GM18505 (cell line): ENCODE measurements at regions not wholly inside any gene's neighbourhood (a gene's known extent, or its start where the extent isn't known, plus 50 kb on each side); places are given as distances from the start of the nearest gene placed in this dataset.

Experiments
- ATAC-seq: cut with Tn5 transposase; IDR thresholded peaks from one replicate; pipeline ENCODE4 v1.9.1; 2021; ENCODE audit not compliant: unreplicated experiment
- POLR2A ChIP-seq: IDR thresholded peaks from 4 replicates; pipeline ENCODE4 v1.6.1; 2011; ENCODE audit warnings: borderline replicate concordance; ENCODE audit not compliant: insufficient read depth, insufficient read length; ENCODE audit errors: extremely low read depth

- ATAC-seq: no peak
- no peak for TF ChIP-seq POLR2A
Measured at GRCh38 chr3:40719660-40720287, 195.0 kb downstream of the ZNF621 start.

GRCh38 chr3:40720341-40720740 is 195.6 kb downstream of the ZNF621 start:
- TF ChIP-seq POLR2A: no peak
- no peak for ATAC-seq

GRCh38 chr3:40720863-40721262 is 196.1 kb downstream of the ZNF621 start:
- no peak for TF ChIP-seq POLR2A
- ATAC-seq: no peak

GRCh38 chr3:40723083-40723660 is 198.4 kb downstream of the ZNF621 start:
- TF ChIP-seq POLR2A: no peak
- no peak for ATAC-seq

- no peak for ATAC-seq
- no peak for TF ChIP-seq POLR2A
Measured at GRCh38 chr3:40725031-40725430, 200.3 kb downstream of the ZNF621 start.

GRCh38 chr3:40731445-40731844 is 206.7 kb downstream of the ZNF621 start:
- ATAC-seq: no peak
- no peak for TF ChIP-seq POLR2A

- no peak for TF ChIP-seq POLR2A
- no peak for ATAC-seq
Measured at GRCh38 chr3:40736943-40737342, 212.2 kb downstream of the ZNF621 start.

- TF ChIP-seq POLR2A: no peak
- ATAC-seq: no peak
Measured at GRCh38 chr3:40737343-40737742, 212.6 kb downstream of the ZNF621 start.

GRCh38 chr3:40739971-40740370 is 215.2 kb downstream of the ZNF621 start:
- TF ChIP-seq POLR2A: no peak
- ATAC-seq: no peak

- TF ChIP-seq POLR2A: no peak
- no peak for ATAC-seq
Measured at GRCh38 chr3:40741729-40742128, 217.0 kb downstream of the ZNF621 start.

- no peak for TF ChIP-seq POLR2A
- no peak for ATAC-seq
Measured at GRCh38 chr3:40745381-40746106, 220.8 kb downstream of the ZNF621 start.

GRCh38 chr3:40751666-40752065 is 226.9 kb downstream of the ZNF621 start:
- no peak for TF ChIP-seq POLR2A

GRCh38 chr3:40752492-40752891 is 227.7 kb downstream of the ZNF621 start:
- no peak for TF ChIP-seq POLR2A
- ATAC-seq: no peak

More at GRCh38 chr3:40751666-40752065, 226.9 kb downstream of the ZNF621 start:
- no peak for ATAC-seq

- no peak for ATAC-seq
- TF ChIP-seq POLR2A: no peak
Measured at GRCh38 chr3:40753291-40753770, 228.6 kb downstream of the ZNF621 start.
